ENCODE measurements at regions not wholly inside any gene's neighbourhood (a gene's known extent, or its start where the extent isn't known, plus 50 kb on each side); places are given as distances from the start of the nearest gene placed in this dataset.
"Not testable (repeated sequence)": the region's sequence is repeated elsewhere in the genome, so short reads cannot be mapped to it uniquely, and the experiment has no call there.

DNA sequence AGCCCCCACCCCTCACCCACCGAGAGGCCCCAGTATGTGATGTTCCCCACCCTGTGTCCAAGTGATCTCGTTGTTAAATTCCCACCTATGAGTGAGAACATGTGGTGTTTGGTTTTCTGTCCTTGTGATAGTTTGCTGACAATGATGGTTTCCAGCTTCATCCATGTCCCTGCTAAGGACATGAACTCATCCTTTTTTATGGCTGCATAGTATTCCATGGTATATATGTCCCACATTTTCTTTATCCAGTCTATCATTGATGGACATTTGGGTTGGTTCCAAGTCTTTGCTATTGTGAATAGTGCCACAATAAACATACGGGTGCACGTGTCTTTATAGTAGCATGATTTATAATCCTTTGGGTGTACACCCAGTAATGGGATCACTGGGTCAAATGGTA lies 79.2 kb downstream of the PXDC1 start:
- DNase-seq (ENCODE audit: low spot score); ATAC-seq: not testable (repeated sequence)

- DNase-seq (ENCODE audit: low spot score) (no peak), ATAC-seq (no peak)
Measured at GRCh38 chr6:3671382-3671781, 80.1 kb downstream of the PXDC1 start.

DNA sequence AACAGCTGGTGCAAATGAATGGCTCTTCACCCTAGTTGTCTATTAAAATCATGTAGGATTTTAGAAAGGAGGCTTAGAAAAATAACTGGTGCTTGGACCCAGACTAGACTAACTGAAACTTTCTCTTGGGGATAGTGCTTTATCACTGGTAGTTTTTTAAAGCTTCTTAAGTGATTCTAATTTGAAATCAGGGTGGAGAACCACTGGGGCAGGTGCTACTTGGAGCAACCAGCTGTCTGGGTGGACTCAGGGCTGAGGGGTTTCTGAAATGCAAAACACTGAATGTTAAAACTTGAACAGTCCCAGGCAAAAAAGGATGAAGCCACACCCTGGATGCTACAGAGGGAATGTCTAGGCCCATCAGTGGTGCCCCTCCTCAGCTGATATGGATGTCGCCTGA lies 81.2 kb downstream of the PXDC1 start:
- no peak for DNase-seq (ENCODE audit: low spot score)

DNA sequence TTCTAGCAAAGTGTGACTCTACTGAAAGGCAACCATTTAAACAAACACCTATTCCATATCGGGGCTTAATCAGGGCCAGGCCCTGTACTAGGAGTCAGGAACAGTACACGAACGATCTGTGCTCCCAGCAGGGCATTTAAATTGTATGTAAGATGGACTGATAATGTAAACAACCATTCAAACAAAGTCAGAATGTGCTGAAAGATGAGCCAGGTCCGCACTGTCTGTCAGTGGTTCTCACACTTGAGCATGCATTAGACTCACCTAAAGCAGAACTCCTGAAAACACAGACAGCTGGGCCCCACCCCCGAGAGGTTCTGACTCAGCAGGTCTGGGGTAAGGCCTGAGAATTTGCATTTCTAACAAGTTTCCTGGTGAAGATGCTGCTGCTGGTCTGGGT lies 81.6 kb downstream of the PXDC1 start:
- ATAC-seq (no peak), DNase-seq (ENCODE audit: low spot score) (no peak)

More for the DNA sequence above, 81.2 kb downstream of the PXDC1 start:
- ATAC-seq, result no peak

DNA sequence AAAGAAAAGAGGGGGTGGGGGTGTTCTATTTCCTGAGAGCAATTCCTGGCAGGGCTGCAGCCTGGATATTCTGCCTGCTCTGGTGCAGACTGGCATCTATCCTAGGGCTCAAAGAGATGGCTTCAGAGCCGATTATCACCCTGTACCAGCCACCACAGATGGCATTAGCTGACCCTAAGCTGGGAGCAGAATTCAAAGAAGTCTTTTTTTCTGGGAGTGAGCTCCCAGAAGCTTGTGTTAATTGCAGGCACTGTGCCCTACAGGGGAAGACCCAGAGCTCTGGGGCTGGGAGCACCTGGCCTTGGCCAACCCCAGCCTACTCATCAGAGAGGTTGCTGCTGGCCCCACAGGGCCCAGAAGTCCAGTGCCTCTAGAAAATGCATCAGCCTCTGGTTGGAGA lies 85.9 kb downstream of the PXDC1 start:
- no peak for DNase-seq (ENCODE audit: low spot score)
- no peak for ATAC-seq

- no peak for DNase-seq (ENCODE audit: low spot score)
Measured at GRCh38 chr6:3664625-3665041, 86.9 kb downstream of the PXDC1 start.

GRCh38 chr6:3663811-3664210 lies 87.7 kb downstream of the PXDC1 start:
- DNase-seq (ENCODE audit: low spot score) (no peak), ATAC-seq (no peak)

More at GRCh38 chr6:3664625-3665041, 86.9 kb downstream of the PXDC1 start:
- no peak for ATAC-seq

DNA sequence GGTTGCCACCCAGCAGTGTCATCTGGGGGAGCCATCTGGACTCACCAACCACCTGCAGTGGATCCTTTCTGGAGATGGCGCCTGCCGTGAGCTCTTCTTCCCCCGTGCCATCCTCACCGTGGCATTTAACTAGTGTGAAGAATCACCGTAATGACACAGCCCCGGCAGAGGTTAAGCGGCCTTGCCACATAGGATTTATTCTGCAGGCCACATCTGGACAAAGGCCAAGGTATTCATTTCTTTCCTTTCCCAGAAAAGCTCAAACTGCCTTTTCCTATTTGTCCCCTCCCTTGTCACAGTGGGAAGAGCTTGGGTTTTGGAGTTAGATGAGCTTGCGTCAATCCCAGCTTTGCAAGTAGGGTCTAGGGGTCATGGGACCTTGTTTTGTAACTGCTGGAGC lies 88.4 kb downstream of the PXDC1 start:
- ATAC-seq (no peak), DNase-seq (ENCODE audit: low spot score) (no peak)

GRCh38 chr6:3661390-3661789 lies 90.1 kb downstream of the PXDC1 start:
- ATAC-seq (no peak), DNase-seq (ENCODE audit: low spot score) (no peak)

DNA sequence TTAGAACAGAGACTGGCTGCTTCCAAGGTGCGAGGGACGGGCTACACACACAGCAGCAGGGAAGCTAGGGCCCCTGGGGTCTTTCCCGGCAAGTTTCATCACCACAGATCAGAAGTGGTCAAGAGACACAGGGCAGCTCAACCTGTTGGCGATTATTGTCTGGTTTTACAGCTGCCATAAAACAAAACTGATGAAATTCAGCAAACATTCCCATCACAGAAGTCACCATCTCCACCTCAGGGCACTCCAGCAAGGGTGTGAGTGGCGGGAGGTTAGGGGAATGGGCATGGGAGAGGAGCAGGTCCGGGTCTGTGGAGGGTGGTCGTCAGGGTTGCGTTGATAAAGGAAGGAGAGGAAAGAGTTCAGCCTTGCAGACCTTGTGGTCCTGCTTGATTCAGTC lies 91.0 kb downstream of the PXDC1 start:
- no peak for DNase-seq (ENCODE audit: low spot score)

GRCh38 chr6:3659748-3660147 lies 91.8 kb downstream of the PXDC1 start:
- ATAC-seq (no peak), DNase-seq (ENCODE audit: low spot score) (no peak)

More for the DNA sequence above, 91.0 kb downstream of the PXDC1 start:
- ATAC-seq, result no peak

DNA sequence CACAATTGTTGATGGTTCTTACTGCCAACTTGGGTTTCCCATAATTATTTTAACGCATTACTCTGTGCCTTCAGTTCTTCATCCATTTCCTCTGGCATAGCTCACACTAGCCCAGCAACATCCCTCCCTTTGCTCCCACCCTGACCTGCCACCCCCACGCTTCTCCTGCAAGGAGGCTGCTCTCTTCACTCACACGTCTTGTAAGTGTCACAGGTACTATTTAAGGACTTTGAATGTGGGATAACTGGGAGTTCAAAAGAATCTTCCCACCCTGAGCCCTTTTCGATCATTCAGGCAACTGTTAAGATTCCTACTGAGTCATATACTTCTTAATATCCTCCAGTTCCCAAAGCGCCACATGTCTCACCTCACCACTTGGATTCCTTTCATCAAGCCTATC lies 95.4 kb downstream of the PXDC1 start:
- DNase-seq (ENCODE audit: low spot score) (no peak), ATAC-seq (no peak)

GRCh38 chr6:3654898-3655297 lies 96.6 kb downstream of the PXDC1 start:
- DNase-seq (ENCODE audit: low spot score), result no peak

DNA sequence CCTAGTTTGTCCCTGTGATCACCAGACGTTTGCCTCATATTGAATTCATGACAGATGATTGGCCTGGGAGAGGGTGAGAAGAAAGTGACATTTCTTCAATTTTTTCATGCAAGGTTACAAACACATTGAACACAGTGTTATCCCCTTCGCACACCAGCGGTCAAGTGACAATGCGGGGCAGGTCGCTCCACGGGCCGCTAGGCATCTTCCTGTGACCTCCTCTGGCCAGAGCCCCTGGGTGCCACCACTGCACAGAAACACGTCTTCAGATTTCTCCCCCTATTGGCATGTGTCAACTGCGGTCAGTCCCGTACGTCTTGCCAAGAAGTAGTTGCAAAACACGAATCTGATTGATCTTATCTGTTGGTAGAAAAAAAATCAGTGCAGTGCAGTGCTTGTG lies 97.1 kb downstream of the PXDC1 start:
- ATAC-seq, result no peak
- DNase-seq (ENCODE audit: low spot score), result no peak

More at GRCh38 chr6:3654898-3655297, 96.6 kb downstream of the PXDC1 start:
- ATAC-seq, result no peak

- no peak for ATAC-seq
Measured at GRCh38 chr6:3653528-3654070, 97.9 kb downstream of the PXDC1 start.

GRCh38 chr6:3651698-3652229 lies 99.7 kb downstream of the PXDC1 start:
- ATAC-seq, result no peak
- DNase-seq (ENCODE audit: low spot score), result no peak

More at GRCh38 chr6:3653528-3654070, 97.9 kb downstream of the PXDC1 start:
- DNase-seq (ENCODE audit: low spot score), result no peak

GRCh38 chr6:3650959-3651697 lies 100.4 kb downstream of the PXDC1 start:
- no peak for ATAC-seq
- DNase-seq (ENCODE audit: low spot score), result no peak

DNA sequence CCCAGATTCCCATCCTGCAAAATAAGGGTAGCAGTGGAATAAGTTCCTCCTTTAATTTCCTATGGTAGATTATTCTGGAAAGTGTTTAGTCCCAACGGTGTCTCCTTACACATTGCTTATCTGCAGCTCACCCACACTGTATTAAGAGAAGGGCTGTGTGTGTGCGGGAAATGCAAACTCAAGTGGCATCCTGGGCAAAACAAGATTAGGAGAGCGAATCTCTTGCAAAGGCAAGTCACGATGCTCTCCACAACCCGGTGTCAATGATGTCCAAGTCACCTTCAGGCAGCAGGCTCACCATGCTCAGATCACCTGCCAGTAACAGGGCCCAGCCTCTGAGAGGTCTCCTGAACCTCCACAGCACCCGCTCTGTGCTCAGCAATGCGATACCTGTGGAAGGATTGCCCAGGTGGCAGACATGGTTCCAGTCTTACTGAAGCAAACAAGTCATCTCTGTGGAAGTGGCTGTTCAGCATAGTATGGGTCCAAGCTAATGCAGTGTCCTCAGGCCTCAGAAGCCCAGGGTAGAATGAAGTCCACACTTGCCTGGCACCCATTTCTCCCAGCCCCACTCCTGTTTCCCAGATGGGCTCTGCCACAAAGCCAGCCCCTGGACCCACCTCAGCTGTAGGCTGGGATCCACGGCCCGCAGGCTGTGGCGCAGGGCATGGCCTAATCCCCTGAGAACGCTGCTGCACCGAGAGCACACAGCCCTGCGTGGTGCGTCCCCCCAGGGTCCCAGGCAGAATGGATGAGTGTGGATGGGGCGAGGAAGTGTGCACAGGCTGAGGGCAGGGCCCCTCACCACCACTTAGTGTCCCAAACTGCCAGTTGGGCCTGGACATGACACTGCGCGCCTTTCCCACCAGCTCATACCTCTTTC lies 101.2 kb downstream of the PXDC1 start:
- no peak for ATAC-seq
- DNase-seq (ENCODE audit: low spot score), result no peak

GRCh38 chr6:3648724-3649123 lies 102.8 kb downstream of the PXDC1 start:
- ATAC-seq (no peak), DNase-seq (ENCODE audit: low spot score) (no peak)

GRCh38 chr6:3646616-3647362 lies 104.7 kb downstream of the PXDC1 start:
- ATAC-seq, result no peak
- no peak for DNase-seq (ENCODE audit: low spot score)

GRCh38 chr6:3644739-3645012 lies 106.8 kb downstream of the PXDC1 start:
- DNase-seq (ENCODE audit: low spot score) (no peak), ATAC-seq (no peak)
